H9 (cell line): ENCODE measurements at regions not wholly inside any gene's neighbourhood (a gene's known extent, or its start where the extent isn't known, plus 50 kb on each side); places are given as distances from the start of the nearest gene placed in this dataset.

Experiments used
- DNase-seq: peaks from one replicate; pipeline ENCODE4 v3.0.0-alpha.2; 2017
- H2AFZ ChIP-seq: one replicate; pipeline ENCODE4 v1.6.1; 2013; ENCODE audit warnings: mild to moderate bottlenecking, low read length, control low read depth, moderate library complexity
- H2AK5ac ChIP-seq: 2 replicates; pipeline ENCODE4 v1.6.1; 2013; ENCODE audit warnings: low read length, control low read depth, mixed read lengths; ENCODE audit not compliant: insufficient read length
- H2BK120ac ChIP-seq: one replicate; pipeline ENCODE4 v1.6.1; 2013; ENCODE audit warnings: low read depth, mild to moderate bottlenecking, low read length, control low read depth, inconsistent platforms; ENCODE audit not compliant: poor library complexity, severe bottlenecking
- H2BK12ac ChIP-seq: 2 replicates; pipeline ENCODE4 v1.6.1; 2013; ENCODE audit warnings: low read length, control low read depth, mixed read lengths, low read depth; ENCODE audit not compliant: insufficient read length
- H2BK15ac ChIP-seq: 2 replicates; pipeline ENCODE4 v1.6.1; 2013; ENCODE audit warnings: low read depth, low read length, control low read depth
- H2BK20ac ChIP-seq: one replicate; pipeline ENCODE4 v1.6.1; 2013; ENCODE audit warnings: low read depth, mild to moderate bottlenecking, low read length, control low read depth, inconsistent platforms; ENCODE audit not compliant: poor library complexity, severe bottlenecking
- H2BK5ac ChIP-seq: 2 replicates; pipeline ENCODE4 v1.6.1; 2013; ENCODE audit warnings: low read length, control low read depth, mixed read lengths; ENCODE audit not compliant: insufficient read length
- H3K14ac ChIP-seq: 2 replicates; pipeline ENCODE4 v1.6.1; 2013; ENCODE audit warnings: low read length, control low read depth; ENCODE audit not compliant: insufficient read depth
- H3K18ac ChIP-seq: 2 replicates; pipeline ENCODE4 v1.6.1; 2013; ENCODE audit warnings: low read depth, mild to moderate bottlenecking, mixed read lengths, low read length, control low read depth; ENCODE audit not compliant: insufficient read length
- H3K23ac ChIP-seq: 2 replicates; pipeline ENCODE4 v1.6.1; 2013; ENCODE audit warnings: low read length, control low read depth, mixed read lengths, low read depth; ENCODE audit not compliant: insufficient read length
- H3K23me2 ChIP-seq: 2 replicates; pipeline ENCODE4 v1.6.1; 2013; ENCODE audit warnings: low read depth, mild to moderate bottlenecking, mixed read lengths, low read length, control low read depth; ENCODE audit not compliant: insufficient read length, poor library complexity, severe bottlenecking
- H3K27ac ChIP-seq: 2 replicates; pipeline ENCODE4 v1.5.1; 2013; ENCODE audit warnings: low read length, control low read depth, mixed read lengths, low read depth; ENCODE audit not compliant: insufficient read length
- H3K27me3 ChIP-seq: 2 replicates; pipeline ENCODE4 v1.6.1; 2013; ENCODE audit warnings: low read length, control low read depth, inconsistent platforms; ENCODE audit not compliant: insufficient read depth
- H3K4ac ChIP-seq: 2 replicates; pipeline ENCODE4 v1.6.1; 2013; ENCODE audit warnings: low read depth, mild to moderate bottlenecking, control low read depth, inconsistent platforms, low read length, moderate library complexity
- H3K4me1 ChIP-seq: 2 replicates; pipeline ENCODE4 v1.6.1; 2013; ENCODE audit warnings: low read length, control low read depth, inconsistent platforms; ENCODE audit not compliant: insufficient read depth
- H3K4me2 ChIP-seq: 2 replicates; pipeline ENCODE4 v1.6.1; 2013; ENCODE audit warnings: low read length, control low read depth, mixed read lengths; ENCODE audit not compliant: insufficient read length, insufficient read depth
- H3K56ac ChIP-seq: 2 replicates; pipeline ENCODE4 v1.6.1; 2013; ENCODE audit warnings: low read depth, mild to moderate bottlenecking, mixed read lengths, low read length, control low read depth; ENCODE audit not compliant: insufficient read length
- H3K79me1 ChIP-seq: 2 replicates; pipeline ENCODE4 v1.6.1; 2013; ENCODE audit warnings: low read depth, mild to moderate bottlenecking, moderate library complexity, low read length, control low read depth, inconsistent platforms; ENCODE audit not compliant: insufficient read depth, poor library complexity, severe bottlenecking
- H3K79me2 ChIP-seq: 2 replicates; pipeline ENCODE4 v1.6.1; 2013; ENCODE audit warnings: low read length, control low read depth, inconsistent platforms; ENCODE audit not compliant: insufficient read depth
- H3K9ac ChIP-seq: 2 replicates; pipeline ENCODE4 v1.6.1; 2013; ENCODE audit warnings: low read length, control low read depth, mixed read lengths; ENCODE audit not compliant: insufficient read length; ENCODE audit errors: extremely low read depth
- H3K9me3 ChIP-seq: one replicate; pipeline ENCODE4 v1.6.1; 2013; ENCODE audit warnings: low read depth, low read length, inconsistent platforms; ENCODE audit not compliant: control insufficient read depth
- H3T11ph ChIP-seq: one replicate; pipeline ENCODE4 v1.6.1; 2013; ENCODE audit warnings: mild to moderate bottlenecking, low read length, control low read depth, inconsistent platforms
- H4K20me1 ChIP-seq: one replicate; pipeline ENCODE4 v1.6.1; 2013; ENCODE audit not compliant: control insufficient read depth, insufficient read length, insufficient read depth
- H4K5ac ChIP-seq: 2 replicates; pipeline ENCODE4 v1.6.1; 2013; ENCODE audit warnings: low read depth, mild to moderate bottlenecking, mixed read lengths, low read length, control low read depth; ENCODE audit not compliant: insufficient read length
- H4K8ac ChIP-seq: replicated peaks from 2 replicates; pipeline ENCODE4 v1.6.1; 2013; ENCODE audit warnings: low read length, control low read depth, mixed read lengths, low read depth; ENCODE audit not compliant: insufficient read length
- H4K91ac ChIP-seq: 2 replicates; pipeline ENCODE4 v1.6.1; 2013; ENCODE audit warnings: low read depth, mild to moderate bottlenecking, moderate library complexity, mixed read lengths, low read length, control low read depth; ENCODE audit not compliant: insufficient read length
- H3K27ac Mint-ChIP-seq, 3 experiments: 2 replicates in 2 of 3; 3 replicates in 1 of 3; pipeline ENCODE4 v1.8.0; 2020 to 2021; ENCODE audit warnings: mixed read lengths in 3 of 3, mild to moderate bottlenecking in 1 of 3, moderate library complexity in 1 of 3
- H3K27me3 Mint-ChIP-seq: 2 replicates; pipeline ENCODE4 v1.8.0; 2021; ENCODE audit warnings: low read depth, mild to moderate bottlenecking, moderate library complexity, mixed read lengths
- H3K36me3 Mint-ChIP-seq, 3 experiments: 2 replicates in 2 of 3; 3 replicates in 1 of 3; pipeline ENCODE4 v1.8.0; 2020 to 2021; ENCODE audit warnings: low read depth in 3 of 3, mixed read lengths in 3 of 3; ENCODE audit not compliant: insufficient read depth in 1 of 3
- H3K4me1 Mint-ChIP-seq, 2 experiments: 2 replicates each; pipeline ENCODE4 v1.8.0; 2020; ENCODE audit warnings: mixed read lengths in 2 of 2
- H3K4me3 Mint-ChIP-seq, 2 experiments: 2 replicates in 1 of 2; 3 replicates in 1 of 2; pipeline ENCODE4 v1.8.0; 2020 to 2021; ENCODE audit warnings: mild to moderate bottlenecking in 2 of 2, mixed read lengths in 2 of 2, moderate library complexity in 1 of 2
- H3K9me3 Mint-ChIP-seq, 2 experiments: 2 replicates in 1 of 2; 3 replicates in 1 of 2; pipeline ENCODE4 v1.8.0; 2020; ENCODE audit warnings: mild to moderate bottlenecking in 2 of 2, mixed read lengths in 2 of 2, moderate library complexity in 1 of 2
- WGBS: extraction: QIAGEN DNeasy Blood & Tissue Kit; methylation state at CpG from one replicate; pipeline ENCODE4 v1.1.7; 2013; ENCODE audit warnings: missing lambda C conversion rate, low lambda C conversion rate, mixed read lengths; ENCODE audit not compliant: insufficient read length; ENCODE audit errors: extremely low coverage; 5-methylcytosine and 5-hydroxymethylcytosine counted together
- TF ChIP-seq, protein P1 (sequence below): fragments of 200-600 bp; sonication (generic); conservative IDR thresholded peaks from 3 replicates; pipeline ENCODE4 v1.8.0; 2021; ENCODE audit warnings: antibody characterized with exemption, mild to moderate bottlenecking

GRCh38 chr2:194822097-194822496 is 834.9 kb upstream of the SLC39A10 start:
- Histone ChIP-seq H3K4me2 (no peak overlapping the region), H3K27ac (no peak overlapping the region), H2AK5ac (no peak overlapping the region), H3K79me2 (no peaks in the 10 kb centered on the region), H3K27me3 (no peaks in the 10 kb centered on the region), H3K4me1 (no peaks in the 10 kb centered on the region), H3K79me1 (no peaks in the 10 kb centered on the region), H3T11ph (no peak overlapping the region), H3K23me2 (no peaks in the 10 kb centered on the region), H2BK20ac (no peak overlapping the region), H4K20me1 (no peaks in the 10 kb centered on the region), H3K4ac (no peak overlapping the region), H4K5ac (no peak overlapping the region), H2BK15ac (no peak overlapping the region), H4K8ac (no peak overlapping the region), H3K14ac (no peak overlapping the region), H3K56ac (no peak overlapping the region), H2BK5ac (no peak overlapping the region), H3K18ac (no peak overlapping the region), H2BK120ac (no peak overlapping the region), H4K91ac (no peak overlapping the region), H3K9ac (no peak overlapping the region), H3K23ac (no peak overlapping the region), H2BK12ac (no peak overlapping the region), H3K9me3 (no peaks in the 10 kb centered on the region), H2AFZ (no peak overlapping the region)
- DNase-seq: no peak
- H3K27ac Mint-ChIP-seq: no peak overlapping the region; a peak in 1 of 7 replicates
- no peaks in the 10 kb centered on the region; the same call in 1 of the 2 replicates for H3K27me3 Mint-ChIP-seq
- no peak overlapping the region for H3K4me3 Mint-ChIP-seq
- H3K9me3 Mint-ChIP-seq: no peaks in the 10 kb centered on the region
- WGBS: no CpG with 5 or more reads among the region's 1 CpG
- TF ChIP-seq, protein P1, sequence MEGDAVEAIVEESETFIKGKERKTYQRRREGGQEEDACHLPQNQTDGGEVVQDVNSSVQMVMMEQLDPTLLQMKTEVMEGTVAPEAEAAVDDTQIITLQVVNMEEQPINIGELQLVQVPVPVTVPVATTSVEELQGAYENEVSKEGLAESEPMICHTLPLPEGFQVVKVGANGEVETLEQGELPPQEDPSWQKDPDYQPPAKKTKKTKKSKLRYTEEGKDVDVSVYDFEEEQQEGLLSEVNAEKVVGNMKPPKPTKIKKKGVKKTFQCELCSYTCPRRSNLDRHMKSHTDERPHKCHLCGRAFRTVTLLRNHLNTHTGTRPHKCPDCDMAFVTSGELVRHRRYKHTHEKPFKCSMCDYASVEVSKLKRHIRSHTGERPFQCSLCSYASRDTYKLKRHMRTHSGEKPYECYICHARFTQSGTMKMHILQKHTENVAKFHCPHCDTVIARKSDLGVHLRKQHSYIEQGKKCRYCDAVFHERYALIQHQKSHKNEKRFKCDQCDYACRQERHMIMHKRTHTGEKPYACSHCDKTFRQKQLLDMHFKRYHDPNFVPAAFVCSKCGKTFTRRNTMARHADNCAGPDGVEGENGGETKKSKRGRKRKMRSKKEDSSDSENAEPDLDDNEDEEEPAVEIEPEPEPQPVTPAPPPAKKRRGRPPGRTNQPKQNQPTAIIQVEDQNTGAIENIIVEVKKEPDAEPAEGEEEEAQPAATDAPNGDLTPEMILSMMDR: no peak
- H3K36me3 Mint-ChIP-seq: no peaks in the 10 kb centered on the region
- H3K4me1 Mint-ChIP-seq: no peaks in the 10 kb centered on the region
